T-helper 1 cell treated with Interleukin-12 subunit alpha and Interleukin-12 subunit beta and Interleukin-4 antibody, amounts not matched to agents 30 μg/mL and 1 μg/mL, for 36 hours (primary cell): ENCODE measurements at regions not wholly inside any gene's neighbourhood (a gene's known extent, or its start where the extent isn't known, plus 50 kb on each side); places are given as distances from the start of the nearest gene placed in this dataset.
"Not testable (repeated sequence)": the region's sequence is repeated elsewhere in the genome, so short reads cannot be mapped to it uniquely, and the experiment has no call there.

Experiments used
- H3K27ac Mint-ChIP-seq: one replicate; pipeline ENCODE4 v1.8.0; 2021; ENCODE audit warnings: mild to moderate bottlenecking, mixed read lengths
- H3K27me3 Mint-ChIP-seq: one replicate; pipeline ENCODE4 v1.8.0; 2021; ENCODE audit warnings: low read depth, mixed read lengths
- H3K36me3 Mint-ChIP-seq: one replicate; pipeline ENCODE4 v1.8.0; 2021; ENCODE audit warnings: low read depth, mixed read lengths
- H3K4me1 Mint-ChIP-seq: one replicate; pipeline ENCODE4 v1.8.0; 2021; ENCODE audit warnings: low read depth, mixed read lengths
- H3K4me3 Mint-ChIP-seq: one replicate; pipeline ENCODE4 v1.8.0; 2021; ENCODE audit warnings: mild to moderate bottlenecking, moderate library complexity, mixed read lengths
- H3K9me3 Mint-ChIP-seq: one replicate; pipeline ENCODE4 v1.8.0; 2021; ENCODE audit warnings: mixed read lengths

GRCh38 chr9:31556667-31557463, 827.6 kb upstream of the ACO1 start:
- no peaks in the 10 kb centered on the region for H3K9me3 Mint-ChIP-seq
- H3K4me3 Mint-ChIP-seq = no peak overlapping the region
- no peaks in the 10 kb centered on the region for H3K36me3 Mint-ChIP-seq
- H3K27me3 Mint-ChIP-seq = no peaks in the 10 kb centered on the region
- no peaks in the 10 kb centered on the region for H3K4me1 Mint-ChIP-seq
- no peak overlapping the region for H3K27ac Mint-ChIP-seq

- not testable (repeated sequence) for H3K36me3 Mint-ChIP-seq, H3K27me3 Mint-ChIP-seq, H3K4me3 Mint-ChIP-seq, H3K27ac Mint-ChIP-seq, H3K4me1 Mint-ChIP-seq, H3K9me3 Mint-ChIP-seq
Measured at GRCh38 chr9:31572190-31572589, 812.3 kb upstream of the ACO1 start.

- Mint-ChIP-seq H3K27ac (no peak overlapping the region), H3K9me3 (peaks cover 6% of the 10 kb centered on the region), H3K27me3 (no peaks in the 10 kb centered on the region), H3K36me3 (no peaks in the 10 kb centered on the region), H3K4me3 (no peak overlapping the region), H3K4me1 (no peaks in the 10 kb centered on the region)
Measured at GRCh38 chr9:31573561-31573960, 810.9 kb upstream of the ACO1 start.

- no peaks in the 10 kb centered on the region for H3K36me3 Mint-ChIP-seq
- H3K4me3 Mint-ChIP-seq = no peak overlapping the region
- no peaks in the 10 kb centered on the region for H3K27me3 Mint-ChIP-seq
- peaks cover 6% of the 10 kb centered on the region for H3K9me3 Mint-ChIP-seq
- no peaks in the 10 kb centered on the region for H3K4me1 Mint-ChIP-seq
- H3K27ac Mint-ChIP-seq = no peak overlapping the region
Measured at GRCh38 chr9:31574006-31574765, 810.3 kb upstream of the ACO1 start.

DNA sequence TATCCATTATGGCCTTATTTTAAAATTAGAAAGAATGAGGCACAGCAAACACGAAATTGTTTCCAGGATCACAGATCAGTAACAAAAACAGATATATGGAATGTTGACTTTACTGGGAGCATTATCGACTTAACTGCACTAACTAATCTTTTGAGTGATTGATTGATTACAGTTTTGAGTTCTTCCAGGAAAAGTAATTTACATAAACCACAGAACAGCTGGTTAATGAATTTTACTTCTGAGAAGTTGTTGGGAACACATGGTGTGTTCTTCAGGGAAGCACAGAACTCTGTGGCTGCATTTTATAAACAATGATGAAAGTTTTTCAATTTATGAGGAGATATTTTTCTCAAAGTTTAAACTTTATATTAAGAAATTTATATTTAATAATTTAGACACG, 802.4 kb upstream of the ACO1 start:
- Mint-ChIP-seq H3K27ac (no peak overlapping the region), H3K27me3 (no peaks in the 10 kb centered on the region), H3K4me3 (no peak overlapping the region), H3K4me1 (no peaks in the 10 kb centered on the region), H3K36me3 (no peaks in the 10 kb centered on the region), H3K9me3 (no peaks in the 10 kb centered on the region)

GRCh38 chr9:31582561-31582960, 801.9 kb upstream of the ACO1 start:
- Mint-ChIP-seq H3K9me3 (no peaks in the 10 kb centered on the region), H3K27ac (no peak overlapping the region), H3K4me1 (no peaks in the 10 kb centered on the region), H3K27me3 (no peaks in the 10 kb centered on the region), H3K36me3 (no peaks in the 10 kb centered on the region), H3K4me3 (no peak overlapping the region)

DNA sequence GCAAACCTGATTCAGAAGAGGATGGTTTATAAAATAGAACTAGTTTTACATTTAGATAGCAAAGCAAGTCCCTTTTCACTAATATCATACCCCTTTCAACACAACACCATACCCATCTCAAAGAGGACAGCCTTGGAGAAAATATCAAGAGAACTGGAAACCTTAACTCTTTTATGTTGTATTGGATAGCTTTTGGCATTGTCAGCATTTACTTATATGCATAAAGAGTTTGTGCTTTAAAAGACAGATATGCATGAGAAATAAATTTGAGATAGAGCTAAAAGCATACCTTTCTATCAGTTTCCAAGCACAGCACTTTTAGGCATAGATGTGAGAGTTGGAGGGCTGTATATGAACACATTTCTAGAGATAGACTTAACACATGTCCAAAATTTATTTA, 799.3 kb upstream of the ACO1 start:
- Mint-ChIP-seq H3K27me3 (no peaks in the 10 kb centered on the region), H3K4me3 (no peak overlapping the region), H3K36me3 (no peaks in the 10 kb centered on the region), H3K9me3 (no peaks in the 10 kb centered on the region), H3K4me1 (no peaks in the 10 kb centered on the region), H3K27ac (no peak overlapping the region)

GRCh38 chr9:31587146-31587545, 797.3 kb upstream of the ACO1 start:
- H3K36me3 Mint-ChIP-seq = no peaks in the 10 kb centered on the region

GRCh38 chr9:31588006-31588405, 796.4 kb upstream of the ACO1 start:
- H3K36me3 Mint-ChIP-seq = no peaks in the 10 kb centered on the region
- H3K4me3 Mint-ChIP-seq = no peak overlapping the region
- H3K9me3 Mint-ChIP-seq = no peaks in the 10 kb centered on the region
- no peaks in the 10 kb centered on the region for H3K27me3 Mint-ChIP-seq
- no peak overlapping the region for H3K27ac Mint-ChIP-seq
- H3K4me1 Mint-ChIP-seq = no peaks in the 10 kb centered on the region

More at GRCh38 chr9:31587146-31587545, 797.3 kb upstream of the ACO1 start:
- no peaks in the 10 kb centered on the region for H3K9me3 Mint-ChIP-seq
- no peak overlapping the region for H3K4me3 Mint-ChIP-seq
- no peaks in the 10 kb centered on the region for H3K27me3 Mint-ChIP-seq
- H3K4me1 Mint-ChIP-seq = no peaks in the 10 kb centered on the region
- H3K27ac Mint-ChIP-seq = no peak overlapping the region

GRCh38 chr9:31588756-31589155, 795.7 kb upstream of the ACO1 start:
- no peaks in the 10 kb centered on the region for H3K36me3 Mint-ChIP-seq
- no peaks in the 10 kb centered on the region for H3K9me3 Mint-ChIP-seq
- no peak overlapping the region for H3K27ac Mint-ChIP-seq
- H3K4me3 Mint-ChIP-seq = no peak overlapping the region
- H3K4me1 Mint-ChIP-seq = no peaks in the 10 kb centered on the region
- H3K27me3 Mint-ChIP-seq = no peaks in the 10 kb centered on the region

GRCh38 chr9:31590091-31590490, 794.4 kb upstream of the ACO1 start:
- no peaks in the 10 kb centered on the region for H3K4me1 Mint-ChIP-seq
- no peaks in the 10 kb centered on the region for H3K27me3 Mint-ChIP-seq
- H3K9me3 Mint-ChIP-seq = no peaks in the 10 kb centered on the region
- H3K27ac Mint-ChIP-seq = no peak overlapping the region
- no peaks in the 10 kb centered on the region for H3K36me3 Mint-ChIP-seq
- no peak overlapping the region for H3K4me3 Mint-ChIP-seq

GRCh38 chr9:31597086-31597485, 787.4 kb upstream of the ACO1 start:
- H3K4me1 Mint-ChIP-seq, H3K27ac Mint-ChIP-seq, H3K27me3 Mint-ChIP-seq, H3K4me3 Mint-ChIP-seq, H3K9me3 Mint-ChIP-seq, H3K36me3 Mint-ChIP-seq: not testable (repeated sequence)

DNA sequence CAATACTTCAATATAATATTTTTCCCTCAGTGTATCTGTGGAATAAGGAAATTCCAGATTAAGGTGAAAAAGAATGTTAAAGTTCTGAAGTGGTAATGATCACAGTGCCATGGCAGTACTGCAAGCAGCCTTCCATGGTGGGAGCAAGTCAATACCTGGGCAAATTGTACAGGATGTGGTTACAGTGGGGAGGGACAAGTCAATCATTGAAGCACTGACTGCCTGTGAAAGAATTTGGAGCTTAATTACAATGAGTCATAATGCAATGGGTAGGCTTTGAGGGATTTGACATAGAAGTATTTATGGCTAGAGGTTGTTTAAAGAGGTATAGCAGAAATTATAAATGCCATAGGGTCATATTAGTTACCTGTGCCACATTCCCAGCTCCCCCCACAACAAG, 786.5 kb upstream of the ACO1 start:
- Mint-ChIP-seq H3K9me3 (no peaks in the 10 kb centered on the region), H3K36me3 (no peaks in the 10 kb centered on the region), H3K27me3 (no peaks in the 10 kb centered on the region), H3K4me1 (peaks cover 2% of the 10 kb centered on the region), H3K4me3 (no peak overlapping the region), H3K27ac (no peak overlapping the region)

DNA sequence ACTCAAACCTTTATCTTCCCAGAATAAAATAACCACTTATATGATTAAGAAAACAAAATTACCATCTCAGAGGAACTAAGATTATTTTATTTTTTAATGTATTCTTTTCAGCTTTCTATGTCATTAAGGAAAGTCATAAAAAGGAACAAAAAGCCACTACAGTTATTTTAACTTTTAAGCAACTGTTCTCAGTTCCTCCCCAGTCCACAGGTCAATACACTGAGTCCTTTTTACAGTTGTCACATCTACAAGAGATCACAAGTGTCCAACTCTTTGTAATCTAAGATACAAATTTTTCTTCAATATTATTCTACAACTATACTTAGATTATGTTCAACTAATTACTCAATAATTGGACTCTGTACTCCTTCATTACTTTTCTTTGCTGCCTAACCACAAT, 782.8 kb upstream of the ACO1 start:
- Mint-ChIP-seq H3K9me3 (no peaks in the 10 kb centered on the region), H3K4me1 (peaks cover 2% of the 10 kb centered on the region), H3K27me3 (no peaks in the 10 kb centered on the region), H3K36me3 (no peaks in the 10 kb centered on the region), H3K4me3 (no peak overlapping the region), H3K27ac (no peak overlapping the region)

GRCh38 chr9:31604531-31604930, 779.9 kb upstream of the ACO1 start:
- H3K36me3 Mint-ChIP-seq = no peaks in the 10 kb centered on the region
- H3K9me3 Mint-ChIP-seq = no peaks in the 10 kb centered on the region
- no peak overlapping the region for H3K27ac Mint-ChIP-seq
- H3K27me3 Mint-ChIP-seq = no peaks in the 10 kb centered on the region
- H3K4me3 Mint-ChIP-seq = no peak overlapping the region
- H3K4me1 Mint-ChIP-seq = no peaks in the 10 kb centered on the region
